IgD-negative memory B cell (primary cell): ENCODE measurements at regions not wholly inside any gene's neighbourhood (a gene's known extent, or its start where the extent isn't known, plus 50 kb on each side); places are given as distances from the start of the nearest gene placed in this dataset.

Experiments used
- H3K27ac Mint-ChIP-seq, 3 donors: one replicate each; pipeline ENCODE4 v1.8.0; 2020 to 2022; ENCODE audit warnings: mild to moderate bottlenecking in 3 of 3, mixed read lengths in 3 of 3, moderate library complexity in 1 of 3
- H3K27me3 Mint-ChIP-seq: one replicate; pipeline ENCODE4 v1.8.0; 2021; ENCODE audit warnings: mixed read lengths
- H3K36me3 Mint-ChIP-seq: one replicate; pipeline ENCODE4 v1.8.0; 2020; ENCODE audit warnings: mild to moderate bottlenecking, mixed read lengths
- H3K4me1 Mint-ChIP-seq, 3 donors: one replicate each; pipeline ENCODE4 v1.8.0; 2020 to 2022; ENCODE audit warnings: mixed read lengths in 3 of 3, mild to moderate bottlenecking in 1 of 3
- H3K4me3 Mint-ChIP-seq, 4 donors: one replicate each; pipeline ENCODE4 v1.8.0; 2020 to 2022; ENCODE audit warnings: mild to moderate bottlenecking in 4 of 4, mixed read lengths in 4 of 4, moderate library complexity in 3 of 4
- H3K9me3 Mint-ChIP-seq, 3 donors: one replicate each; pipeline ENCODE4 v1.8.0; 2020 to 2021; ENCODE audit warnings: mixed read lengths in 3 of 3, mild to moderate bottlenecking in 1 of 3

DNA sequence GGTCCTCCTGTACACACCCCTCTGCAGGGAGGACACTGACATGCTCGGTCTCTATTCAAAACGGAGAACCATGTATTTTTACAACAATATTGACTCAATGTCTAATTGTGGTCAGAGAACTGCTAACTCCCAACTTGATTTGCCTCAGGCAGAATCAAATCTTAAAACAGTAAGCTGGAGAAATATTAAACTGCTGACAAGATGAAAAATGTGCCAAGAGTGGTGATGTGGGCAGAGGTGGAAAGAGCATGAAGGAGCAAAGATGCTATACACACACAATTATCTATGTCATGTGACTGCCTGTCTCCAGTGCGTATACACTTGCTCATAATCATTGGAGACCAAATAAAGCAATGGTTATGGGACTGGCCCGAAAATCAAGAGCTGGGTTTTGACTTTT is 556.1 kb upstream of the ZNF608 start:
- H3K9me3 Mint-ChIP-seq = peaks cover 2 to 5% (median 4%) of the 10 kb centered on the region in 3 donors

DNA sequence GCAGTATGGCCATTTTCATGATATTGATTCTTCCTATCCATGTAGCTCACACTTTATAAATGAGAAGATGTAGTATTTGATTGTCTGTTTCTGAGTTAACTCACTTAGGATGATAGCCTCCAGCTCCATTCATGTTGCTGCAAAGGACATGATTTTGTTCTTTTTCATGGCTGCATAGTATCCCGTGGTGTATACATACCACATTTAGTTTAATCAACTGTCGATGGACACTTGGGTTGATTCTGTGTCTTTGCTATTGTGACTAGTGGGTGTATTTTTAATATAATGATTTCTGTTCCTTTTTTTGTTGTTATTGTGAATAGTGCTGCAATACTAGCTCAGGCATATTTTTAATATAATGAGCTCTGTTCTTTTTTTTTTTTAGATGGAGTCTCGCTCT is 560.3 kb upstream of the ZNF608 start:
- H3K9me3 Mint-ChIP-seq = peaks cover 5 to 16% (median 8%) of the 10 kb centered on the region in 3 donors

More for the DNA sequence above, 556.1 kb upstream of the ZNF608 start:
- Mint-ChIP-seq H3K36me3 (no peaks in the 10 kb centered on the region), H3K27ac (no peak overlapping the region), H3K4me3 (no peak overlapping the region), H3K27me3 (peaks cover 1% of the 10 kb centered on the region), H3K4me1 (no peaks in the 10 kb centered on the region)

GRCh38 chr5:125310749-125311148 is 564.3 kb upstream of the ZNF608 start:
- Mint-ChIP-seq H3K36me3 (peaks cover 6% of the 10 kb centered on the region), H3K27ac (no peak overlapping the region), H3K27me3 (peaks cover 1% of the 10 kb centered on the region), H3K9me3 (peaks cover 5 to 24% (median 12%) of the 10 kb centered on the region in 3 donors), H3K4me1 (no peaks in the 10 kb centered on the region), H3K4me3 (no peak overlapping the region)

More for the DNA sequence above, 560.3 kb upstream of the ZNF608 start:
- Mint-ChIP-seq H3K4me3 (no peak overlapping the region), H3K36me3 (peaks cover 4% of the 10 kb centered on the region), H3K27me3 (peaks cover 1% of the 10 kb centered on the region), H3K27ac (no peak overlapping the region), H3K4me1 (no peaks in the 10 kb centered on the region)

GRCh38 chr5:125311743-125312142 is 565.3 kb upstream of the ZNF608 start:
- Mint-ChIP-seq H3K4me1 (no peaks in the 10 kb centered on the region), H3K4me3 (no peak overlapping the region), H3K36me3 (peaks cover 6% of the 10 kb centered on the region), H3K9me3 (peaks cover 4 to 23% (median 12%) of the 10 kb centered on the region in 3 donors), H3K27ac (no peak overlapping the region), H3K27me3 (no peaks in the 10 kb centered on the region)

DNA sequence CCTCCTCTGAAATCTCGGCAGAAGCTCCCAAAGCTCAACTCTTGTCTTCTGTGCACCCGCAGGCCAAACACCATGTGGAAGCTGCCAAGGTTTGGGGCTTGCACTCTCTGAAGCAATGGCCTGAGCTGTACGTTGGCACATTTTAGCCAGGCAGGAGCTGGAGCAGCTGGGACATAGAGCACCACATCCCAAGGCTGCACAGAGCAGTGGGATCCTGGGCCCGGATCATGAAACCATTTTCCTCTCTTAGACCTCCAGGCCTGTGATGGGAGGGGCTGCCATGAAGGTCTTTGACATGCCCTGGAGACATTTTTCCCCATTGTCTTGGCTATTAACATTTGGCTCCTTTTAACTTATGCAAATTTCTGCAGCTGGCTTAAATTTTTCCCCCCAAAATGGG is 567.1 kb upstream of the ZNF608 start:
- Mint-ChIP-seq H3K9me3 (peaks cover 0 to 12% (median 6%) of the 10 kb centered on the region in 3 donors), H3K27ac (no peak overlapping the region), H3K36me3 (peaks cover 5% of the 10 kb centered on the region), H3K4me1 (no peaks in the 10 kb centered on the region), H3K27me3 (no peaks in the 10 kb centered on the region), H3K4me3 (no peak overlapping the region)

- Mint-ChIP-seq H3K4me3 (no peak overlapping the region), H3K4me1 (no peaks in the 10 kb centered on the region), H3K27ac (no peak overlapping the region), H3K27me3 (no peaks in the 10 kb centered on the region), H3K36me3 (peaks cover 4% of the 10 kb centered on the region), H3K9me3 (peaks cover 0 to 14% (median 5%) of the 10 kb centered on the region in 3 donors)
Measured at GRCh38 chr5:125315306-125315705, 568.9 kb upstream of the ZNF608 start.

DNA sequence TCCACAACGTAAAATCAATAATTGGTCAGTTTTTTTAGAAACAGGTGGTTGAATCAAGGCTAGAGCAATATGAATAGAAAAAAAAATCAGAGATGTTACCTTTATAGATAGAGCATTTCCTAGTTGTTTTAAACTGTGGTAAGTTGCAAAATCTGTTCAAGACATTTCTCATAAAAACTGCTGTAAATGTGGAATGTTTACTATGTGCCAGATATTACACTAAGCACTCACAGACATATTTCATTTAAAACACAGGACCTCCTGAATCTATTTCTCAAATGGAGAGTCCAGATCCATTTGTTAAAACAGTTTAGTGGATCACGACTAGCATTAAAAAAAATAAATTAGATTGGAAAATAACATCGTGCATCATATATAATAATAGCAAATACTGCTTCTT is 570.0 kb upstream of the ZNF608 start:
- no peaks in the 10 kb centered on the region for H3K4me1 Mint-ChIP-seq
- no peaks in the 10 kb centered on the region for H3K27me3 Mint-ChIP-seq
- H3K36me3 Mint-ChIP-seq = peaks cover 4% of the 10 kb centered on the region

DNA sequence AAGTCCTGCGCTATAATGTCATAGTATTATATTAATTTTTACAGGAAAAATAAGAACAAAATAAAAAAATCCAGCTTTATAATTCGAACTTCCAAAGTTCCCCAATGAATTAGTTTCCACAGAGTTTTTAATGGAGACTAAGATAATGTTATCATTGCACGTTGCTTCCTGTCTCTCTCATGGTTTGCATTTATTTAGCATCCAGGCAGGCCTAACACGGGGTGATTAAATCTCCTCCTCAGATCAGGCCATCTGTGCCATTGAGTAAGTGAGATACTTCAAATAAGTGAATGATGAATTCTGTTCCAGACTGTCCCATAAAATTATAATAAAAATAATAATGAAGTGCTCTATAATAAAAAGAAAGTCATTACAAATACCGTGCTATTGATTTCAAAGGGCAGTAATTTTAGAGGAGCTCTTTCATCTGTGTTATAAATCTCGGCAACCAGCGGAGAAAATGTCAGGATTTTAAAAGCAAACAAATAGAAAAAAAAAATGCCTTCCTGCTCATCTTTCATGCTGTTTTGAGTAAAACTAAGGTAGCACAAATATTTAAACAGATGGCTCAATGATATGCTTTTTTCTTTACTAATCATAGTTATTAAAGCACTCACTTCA is 570.6 kb upstream of the ZNF608 start:
- no peak overlapping the region for H3K4me3 Mint-ChIP-seq
- no peaks in the 10 kb centered on the region for H3K27me3 Mint-ChIP-seq
- H3K9me3 Mint-ChIP-seq = peaks cover 0 to 14% (median 5%) of the 10 kb centered on the region in 3 donors
- H3K27ac Mint-ChIP-seq = no peak overlapping the region
- H3K36me3 Mint-ChIP-seq = peaks cover 6% of the 10 kb centered on the region
- H3K4me1 Mint-ChIP-seq = no peaks in the 10 kb centered on the region

More for the DNA sequence above, 570.0 kb upstream of the ZNF608 start:
- Mint-ChIP-seq H3K4me3 (no peak overlapping the region), H3K9me3 (peaks cover 0 to 14% (median 5%) of the 10 kb centered on the region in 3 donors), H3K27ac (no peak overlapping the region)

GRCh38 chr5:125317536-125317995 is 571.1 kb upstream of the ZNF608 start:
- Mint-ChIP-seq H3K4me3 (no peak overlapping the region), H3K27ac (no peak overlapping the region), H3K27me3 (no peaks in the 10 kb centered on the region), H3K9me3 (peaks cover 0 to 13% (median 5%) of the 10 kb centered on the region in 3 donors), H3K36me3 (peaks cover 6% of the 10 kb centered on the region), H3K4me1 (no peaks in the 10 kb centered on the region)

- Mint-ChIP-seq H3K4me3 (no peak overlapping the region), H3K4me1 (peaks cover 0 to 1% (median 0%) of the 10 kb centered on the region in 3 donors), H3K9me3 (peaks cover 0 to 3% (median 1%) of the 10 kb centered on the region in 3 donors), H3K36me3 (peaks cover 4% of the 10 kb centered on the region), H3K27ac (no peak overlapping the region), H3K27me3 (no peaks in the 10 kb centered on the region)
Measured at GRCh38 chr5:125321654-125322053, 575.2 kb upstream of the ZNF608 start.

DNA sequence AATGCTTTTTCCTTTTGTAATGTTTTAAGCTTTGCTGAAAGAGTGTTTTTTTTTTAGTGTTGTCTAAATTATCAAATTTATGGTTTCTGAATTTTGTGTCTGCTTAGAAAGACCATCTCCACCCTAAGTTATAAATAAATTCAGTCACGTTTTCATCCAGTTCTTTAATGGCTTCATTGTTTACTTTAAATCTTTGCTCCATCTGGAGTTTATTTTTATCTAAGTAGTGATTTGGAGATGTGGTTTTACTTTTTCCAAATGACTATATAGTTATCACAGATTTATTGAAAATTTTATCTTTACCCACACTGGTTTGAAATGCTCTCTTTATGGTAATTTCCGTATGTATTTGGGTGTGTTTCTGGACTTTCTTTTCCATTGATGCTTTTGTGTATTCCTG is 577.2 kb upstream of the ZNF608 start:
- H3K9me3 Mint-ChIP-seq = peaks cover 0 to 3% (median 0%) of the 10 kb centered on the region in 3 donors

GRCh38 chr5:125325488-125326149 is 579.2 kb upstream of the ZNF608 start:
- Mint-ChIP-seq H3K4me1 (peaks cover 0 to 1% (median 0%) of the 10 kb centered on the region in 3 donors), H3K27ac (no peak overlapping the region), H3K36me3 (peaks cover 1% of the 10 kb centered on the region), H3K27me3 (peaks cover 2% of the 10 kb centered on the region), H3K9me3 (peaks cover 0 to 2% (median 0%) of the 10 kb centered on the region in 3 donors), H3K4me3 (no peak overlapping the region)

More for the DNA sequence above, 577.2 kb upstream of the ZNF608 start:
- Mint-ChIP-seq H3K27ac (no peak overlapping the region), H3K4me3 (no peak overlapping the region), H3K27me3 (peaks cover 2% of the 10 kb centered on the region), H3K4me1 (peaks cover 0 to 1% (median 0%) of the 10 kb centered on the region in 3 donors), H3K36me3 (peaks cover 1% of the 10 kb centered on the region)

GRCh38 chr5:125326150-125326510 is 579.7 kb upstream of the ZNF608 start:
- Mint-ChIP-seq H3K27me3 (peaks cover 2% of the 10 kb centered on the region), H3K4me1 (peaks cover 0 to 1% (median 0%) of the 10 kb centered on the region in 3 donors)

GRCh38 chr5:125327676-125328075 is 581.2 kb upstream of the ZNF608 start:
- peaks cover 2% of the 10 kb centered on the region for H3K27me3 Mint-ChIP-seq
- H3K27ac Mint-ChIP-seq = no peak overlapping the region
- H3K36me3 Mint-ChIP-seq = no peaks in the 10 kb centered on the region
- peaks cover 0 to 2% (median 0%) of the 10 kb centered on the region in 3 donors for H3K9me3 Mint-ChIP-seq
- no peak overlapping the region for H3K4me3 Mint-ChIP-seq
- peaks cover 0 to 1% (median 0%) of the 10 kb centered on the region in 3 donors for H3K4me1 Mint-ChIP-seq

More at GRCh38 chr5:125326150-125326510, 579.7 kb upstream of the ZNF608 start:
- peaks cover 0 to 2% (median 0%) of the 10 kb centered on the region in 3 donors for H3K9me3 Mint-ChIP-seq
- peaks cover 1% of the 10 kb centered on the region for H3K36me3 Mint-ChIP-seq
- no peak overlapping the region for H3K4me3 Mint-ChIP-seq
- H3K27ac Mint-ChIP-seq = no peak overlapping the region

GRCh38 chr5:125331987-125332598 is 585.7 kb upstream of the ZNF608 start:
- Mint-ChIP-seq H3K4me1 (no peaks in the 10 kb centered on the region), H3K9me3 (peaks cover 0 to 2% (median 0%) of the 10 kb centered on the region in 3 donors)

More at GRCh38 chr5:125331987-125332598, 585.7 kb upstream of the ZNF608 start:
- H3K27me3 Mint-ChIP-seq = peaks cover 2% of the 10 kb centered on the region
- H3K36me3 Mint-ChIP-seq = no peaks in the 10 kb centered on the region
- H3K27ac Mint-ChIP-seq = no peak overlapping the region
- H3K4me3 Mint-ChIP-seq = no peak overlapping the region
